GM21515 (cell line): ENCODE measurements at regions not wholly inside any gene's neighbourhood (a gene's known extent, or its start where the extent isn't known, plus 50 kb on each side); places are given as distances from the start of the nearest gene placed in this dataset.
"Not testable (repeated sequence)": the region's sequence is repeated elsewhere in the genome, so short reads cannot be mapped to it uniquely, and the experiment has no call there.

Experiments used
- ATAC-seq: cut with Tn5 transposase; IDR thresholded peaks from one replicate; pipeline ENCODE4 v1.9.1; 2021; ENCODE audit not compliant: unreplicated experiment

DNA sequence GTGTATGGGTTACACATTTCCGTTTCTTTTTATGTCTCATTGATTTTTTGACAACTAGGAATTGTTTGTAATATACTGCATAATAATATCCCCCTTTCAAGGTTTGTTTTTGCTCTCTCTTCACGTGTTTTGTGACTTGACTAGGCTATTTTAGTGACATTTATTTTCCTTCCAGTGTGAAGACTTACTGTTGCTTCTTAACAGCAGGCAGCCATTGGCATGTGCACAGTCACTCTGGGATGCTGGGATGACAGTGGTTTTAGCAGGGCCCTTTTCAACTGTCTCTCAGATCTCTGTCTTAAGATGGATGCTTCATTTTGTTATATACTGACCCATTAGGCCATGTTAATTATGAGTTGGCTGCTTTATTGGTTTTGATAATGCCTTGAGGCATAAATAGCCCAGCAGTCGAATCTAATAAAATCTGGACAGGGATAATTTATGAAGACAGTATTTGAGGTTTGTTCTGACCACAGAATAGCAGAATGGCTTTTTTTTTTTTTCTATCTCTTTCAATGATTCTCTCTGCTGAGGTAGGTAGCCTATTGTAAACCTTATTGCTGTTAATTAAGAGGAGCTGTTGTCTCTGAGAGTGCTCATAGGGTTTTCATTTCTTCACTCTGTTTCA lies 536.0 kb downstream of the GABRG2 start:
- no peak for ATAC-seq

- ATAC-seq: no peak
These were observed 540.3 kb downstream of the GABRG2 start for GRCh38 chr5:162607879-162608278.

DNA sequence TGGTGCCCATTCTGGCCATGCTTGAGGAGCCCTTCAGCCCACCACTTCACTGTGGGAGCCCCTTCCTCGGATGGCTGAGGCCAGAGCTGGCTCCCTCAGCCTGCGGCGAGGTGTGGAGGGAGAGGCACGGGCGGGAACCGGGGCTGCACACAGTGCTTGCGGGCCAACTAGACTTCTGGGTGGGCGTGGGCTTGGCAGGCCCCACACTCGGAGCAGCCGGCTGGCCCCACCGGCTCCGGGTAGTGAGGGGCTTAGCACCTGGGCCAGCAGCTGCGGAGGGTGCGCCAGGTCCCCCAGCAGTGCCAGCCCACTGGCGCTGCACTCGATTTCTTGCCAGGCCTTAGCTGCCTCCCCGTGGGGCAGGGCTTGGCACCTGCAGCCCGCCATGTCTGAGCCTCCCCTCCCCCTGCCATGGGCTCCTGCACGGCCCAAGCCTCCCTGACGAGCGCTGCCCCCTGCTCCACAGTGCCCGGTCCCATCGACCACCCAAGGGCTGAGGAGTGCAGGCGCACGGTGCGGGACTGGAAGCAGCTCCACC lies 554.2 kb downstream of the GABRG2 start:
- ATAC-seq: not testable (repeated sequence)

DNA sequence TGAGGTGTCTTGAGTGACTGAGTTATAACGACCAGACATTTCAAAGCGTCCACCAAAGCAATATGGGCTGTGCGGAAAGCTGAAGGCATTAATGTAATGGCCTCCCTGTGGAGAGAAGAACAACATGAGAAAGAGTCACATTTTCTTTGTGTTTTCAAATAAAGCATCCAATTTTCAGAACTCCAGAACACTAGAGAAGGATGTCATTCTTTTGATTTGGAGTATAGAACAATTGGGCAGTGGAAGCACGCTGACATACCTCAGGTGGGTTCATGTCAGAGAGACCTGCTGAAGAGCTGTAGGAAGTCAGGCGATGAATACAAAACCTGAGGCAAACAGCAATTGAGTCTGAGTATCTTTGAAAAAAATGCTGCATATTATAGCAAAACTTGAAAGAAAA lies 556.5 kb downstream of the GABRG2 start:
- ATAC-seq: no peak

- ATAC-seq: no peak
These were observed 569.9 kb downstream of the GABRG2 start for GRCh38 chr5:162637481-162637880.

GRCh38 chr5:162638849-162639248 lies 571.3 kb downstream of the GABRG2 start:
- no peak for ATAC-seq

DNA sequence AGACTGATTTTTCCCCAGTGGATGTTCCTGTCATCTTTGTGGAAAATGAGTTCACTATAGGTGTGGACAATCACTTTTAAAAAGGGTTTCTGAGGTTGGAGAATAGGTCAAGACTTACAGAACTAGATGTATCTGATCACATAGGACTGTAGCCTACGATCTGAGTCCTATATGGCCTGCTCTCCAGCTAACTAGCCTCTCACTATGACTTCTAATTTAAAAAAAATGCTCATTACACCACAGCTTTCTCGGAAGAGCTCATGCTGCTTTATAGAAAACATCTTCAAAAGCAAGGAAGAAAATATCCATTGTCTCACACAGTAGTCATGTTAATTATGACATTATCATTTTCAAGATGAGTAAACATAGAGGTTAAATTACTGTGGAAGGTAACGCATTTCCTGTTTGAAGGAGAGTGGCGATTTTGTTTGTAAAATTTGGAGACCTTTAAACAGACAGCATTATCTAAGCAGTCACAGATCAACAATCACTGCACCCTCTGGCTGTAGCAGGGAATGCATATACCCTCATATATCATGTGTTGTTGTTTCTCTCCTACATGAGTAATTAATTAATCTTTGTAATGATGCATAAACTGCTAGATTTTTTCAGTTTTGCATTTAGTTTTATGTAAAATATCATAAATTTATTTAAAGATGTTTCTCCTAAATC lies 573.7 kb downstream of the GABRG2 start:
- no peak for ATAC-seq

DNA sequence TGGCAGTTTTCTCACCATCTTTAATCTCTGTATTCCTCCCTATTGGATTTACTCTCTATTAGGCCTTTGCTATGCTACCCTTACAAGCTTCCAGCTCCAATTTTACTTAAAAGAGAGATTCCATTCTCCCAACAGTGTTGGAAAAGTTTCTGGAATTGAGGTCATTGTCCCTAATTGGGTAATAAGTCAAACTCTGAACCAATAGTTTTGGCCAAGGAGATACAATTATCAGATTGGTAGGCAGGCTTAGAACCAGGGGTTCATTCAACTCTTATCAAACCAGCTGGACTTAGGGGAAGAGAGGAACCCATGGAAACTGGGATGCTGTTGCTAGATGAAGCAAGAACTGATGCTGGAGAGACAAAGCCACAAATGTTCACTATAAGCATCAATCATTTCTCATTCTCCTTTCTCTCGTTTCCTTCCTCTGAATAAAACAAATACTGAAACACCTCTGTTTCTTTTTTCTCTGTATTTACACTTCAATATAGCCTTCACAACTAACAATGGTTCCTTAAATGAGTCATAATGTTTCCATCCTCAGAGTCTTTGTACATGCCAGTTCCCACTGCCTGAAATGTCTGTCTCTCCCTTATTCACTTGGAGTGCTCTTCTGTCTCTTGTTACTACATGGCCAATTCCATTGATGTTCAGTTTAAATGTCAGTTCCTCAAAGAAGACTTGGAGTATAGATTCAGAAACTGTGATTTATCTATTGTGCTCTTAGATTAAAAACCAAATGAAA lies 587.3 kb downstream of the GABRG2 start:
- ATAC-seq: no peak

DNA sequence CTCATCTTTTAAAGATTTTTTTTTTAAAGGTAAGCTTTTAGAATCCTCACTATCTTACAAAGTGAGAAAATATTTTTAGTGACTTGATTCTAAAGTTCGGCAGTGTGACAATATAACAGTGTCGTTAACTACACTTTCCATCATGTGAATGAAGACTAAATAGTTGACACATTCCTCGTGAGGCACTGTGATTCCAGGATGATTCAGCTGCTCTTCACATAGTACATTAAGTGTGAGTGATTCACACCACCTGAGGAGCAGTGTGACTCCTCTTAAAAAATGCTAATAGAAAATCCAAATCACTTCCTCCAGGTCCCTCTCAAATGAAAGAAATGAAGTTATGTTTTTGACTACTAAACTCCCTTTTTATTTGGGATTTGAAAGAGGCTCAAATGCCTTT lies 589.5 kb downstream of the GABRG2 start:
- ATAC-seq: no peak

GRCh38 chr5:162664846-162665245 lies 597.3 kb downstream of the GABRG2 start:
- ATAC-seq: no peak

- no peak for ATAC-seq
These were observed 601.4 kb downstream of the GABRG2 start for GRCh38 chr5:162668926-162669325.

- ATAC-seq: no peak
These were observed 604.5 kb downstream of the GABRG2 start for GRCh38 chr5:162672061-162672460.

GRCh38 chr5:162683284-162683683 lies 615.7 kb downstream of the GABRG2 start:
- no peak for ATAC-seq

DNA sequence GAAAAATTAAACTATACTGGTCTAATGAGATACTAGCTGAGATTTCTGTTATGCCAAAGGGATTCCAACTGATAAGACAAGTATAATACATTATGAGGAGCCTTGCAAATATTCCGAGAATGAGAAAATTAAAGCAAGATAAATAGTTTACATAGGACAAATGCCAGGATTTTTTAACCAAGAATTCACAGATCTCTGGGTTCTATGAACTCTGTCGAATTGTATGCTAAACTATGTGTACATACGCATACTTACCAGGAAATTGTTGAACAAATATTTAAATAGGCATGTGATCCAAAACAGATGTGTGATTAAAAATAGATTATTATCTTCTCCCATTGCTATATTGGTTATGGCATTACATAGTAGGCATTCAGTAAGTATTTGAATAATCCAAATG lies 616.6 kb downstream of the GABRG2 start:
- ATAC-seq: no peak

DNA sequence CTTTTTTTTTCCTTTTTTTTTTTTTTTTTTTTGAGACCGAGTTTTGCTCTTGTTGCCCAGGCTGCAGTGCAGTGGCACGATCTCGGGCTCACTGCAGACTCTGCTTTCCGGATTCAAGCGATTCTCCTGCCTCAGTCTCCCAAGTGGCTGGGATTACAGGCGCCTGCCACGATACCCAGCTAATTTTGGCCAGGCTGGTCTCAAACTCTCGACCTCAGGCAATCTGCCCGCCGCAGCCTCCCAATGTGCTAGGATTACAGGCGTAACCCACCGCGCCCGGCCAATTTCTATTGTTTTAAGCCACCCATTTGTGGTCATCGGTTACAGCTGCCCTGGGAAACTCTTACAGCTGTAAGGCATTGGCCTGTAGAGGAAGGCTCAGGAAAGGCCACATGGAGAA lies 617.7 kb downstream of the GABRG2 start:
- ATAC-seq: no peak

DNA sequence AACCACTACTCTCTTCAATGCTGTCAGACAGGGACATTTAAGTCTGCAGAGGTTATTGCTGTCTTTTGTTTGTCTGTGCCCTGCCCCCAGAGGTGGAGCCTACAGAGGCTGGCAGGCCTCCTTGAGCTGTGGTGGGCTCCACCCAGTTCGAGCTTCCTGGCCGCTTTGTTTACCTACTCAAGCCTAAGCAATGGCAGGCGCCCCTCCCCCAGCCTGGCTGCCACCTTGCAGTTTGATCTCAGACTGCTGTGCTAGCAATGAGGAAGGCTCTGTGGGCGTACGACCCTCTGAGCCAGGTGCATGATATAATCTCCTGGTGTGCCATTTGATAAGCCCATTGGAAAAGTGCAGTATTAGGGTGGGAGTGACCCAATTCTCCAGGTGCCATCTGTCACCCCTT lies 628.7 kb downstream of the GABRG2 start:
- ATAC-seq: not testable (repeated sequence)

DNA sequence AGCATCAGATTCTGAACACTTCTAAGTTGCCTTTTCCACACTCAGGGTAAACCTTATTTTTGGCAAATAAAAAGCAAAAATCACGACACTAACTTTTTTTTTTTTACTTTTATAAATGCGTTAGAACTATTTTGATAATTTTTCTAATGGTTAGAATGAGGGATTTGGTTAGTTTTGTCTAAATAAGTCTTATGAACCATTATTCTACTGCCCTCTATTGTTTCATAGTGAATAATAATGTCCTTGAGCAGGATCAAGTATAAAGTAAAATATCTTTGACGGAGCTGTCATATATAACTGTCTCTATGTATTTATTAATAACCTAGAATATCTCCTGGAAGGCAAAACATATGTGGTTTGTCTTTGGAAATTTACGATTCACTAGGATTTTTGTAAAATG lies 631.8 kb downstream of the GABRG2 start:
- no peak for ATAC-seq

GRCh38 chr5:162703914-162704313 lies 636.3 kb downstream of the GABRG2 start:
- ATAC-seq: no peak

GRCh38 chr5:162711244-162711643 lies 643.7 kb downstream of the GABRG2 start:
- no peak for ATAC-seq

DNA sequence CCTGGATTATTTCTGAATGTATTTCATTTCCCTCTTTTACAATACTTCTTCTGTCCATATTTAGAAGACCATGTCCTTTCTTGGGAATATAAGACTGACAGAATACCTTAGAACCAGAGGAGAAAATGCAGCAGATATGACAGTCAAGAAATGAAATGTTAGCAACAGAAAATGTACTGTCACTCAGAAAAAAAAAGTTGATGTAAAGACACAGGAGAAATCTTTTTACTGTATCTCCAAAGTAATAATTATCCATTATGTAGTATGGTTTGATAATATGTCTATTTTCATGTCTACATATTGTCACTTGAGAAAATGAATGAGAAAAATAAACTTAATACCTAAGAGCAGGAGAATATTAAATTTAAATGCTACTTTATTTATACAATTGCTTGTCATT lies 652.1 kb downstream of the GABRG2 start:
- no peak for ATAC-seq

DNA sequence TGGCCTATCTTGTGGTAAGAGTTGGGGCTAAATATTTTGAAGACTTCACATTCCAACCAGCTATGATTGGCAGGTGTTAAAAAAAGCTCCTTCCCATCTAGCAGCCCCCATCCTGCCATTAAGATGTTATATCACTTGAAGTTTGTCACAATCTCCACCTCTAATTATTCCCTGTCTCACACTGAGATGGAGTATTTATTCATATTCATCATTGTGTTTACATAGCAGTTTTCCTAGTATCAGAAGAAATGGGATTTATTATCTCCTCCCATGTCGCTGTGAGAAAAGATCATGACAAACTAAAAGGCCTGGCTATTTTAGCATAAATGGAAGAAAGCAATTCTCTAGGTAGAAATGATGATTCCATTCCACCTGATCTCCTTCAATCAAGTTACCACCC lies 653.6 kb downstream of the GABRG2 start:
- ATAC-seq: no peak

GRCh38 chr5:162752612-162753011 lies 684.8 kb upstream of the CCNG1 start:
- no peak for ATAC-seq
